Neural crest cell (in vitro differentiated cells): ENCODE measurements at regions not wholly inside any gene's neighbourhood (a gene's known extent, or its start where the extent isn't known, plus 50 kb on each side); places are given as distances from the start of the nearest gene placed in this dataset.

Experiments
- DNase-seq: peaks from one replicate; pipeline ENCODE4 v3.0.0; 2021; ENCODE audit warnings: low read depth, mixed read lengths, low spot score
- H3K27ac Mint-ChIP-seq: one replicate; pipeline ENCODE4 v1.8.0; 2021; ENCODE audit warnings: mild to moderate bottlenecking, mixed read lengths; ENCODE audit not compliant: unreplicated experiment
- H3K27me3 Mint-ChIP-seq: 2 replicates; pipeline ENCODE4 v1.8.0; 2021; ENCODE audit warnings: low read depth, mild to moderate bottlenecking, mixed read lengths
- H3K36me3 Mint-ChIP-seq: 2 replicates; pipeline ENCODE4 v1.8.0; 2021; ENCODE audit warnings: low read depth, mild to moderate bottlenecking, mixed read lengths
- H3K4me1 Mint-ChIP-seq: 2 replicates; pipeline ENCODE4 v1.8.0; 2021; ENCODE audit warnings: mixed read lengths
- H3K4me3 Mint-ChIP-seq: one replicate; pipeline ENCODE4 v1.8.0; 2021; ENCODE audit warnings: mild to moderate bottlenecking, mixed read lengths
- H3K9me3 Mint-ChIP-seq: 2 replicates; pipeline ENCODE4 v1.8.0; 2021; ENCODE audit warnings: mixed read lengths
- TF ChIP-seq, protein P1 (sequence below): fragments of 200-600 bp; sonication (generic); conservative IDR thresholded peaks from 2 replicates; pipeline ENCODE4 v1.5.0; 2021; ENCODE audit warnings: antibody characterized with exemption, mild to moderate bottlenecking

DNA sequence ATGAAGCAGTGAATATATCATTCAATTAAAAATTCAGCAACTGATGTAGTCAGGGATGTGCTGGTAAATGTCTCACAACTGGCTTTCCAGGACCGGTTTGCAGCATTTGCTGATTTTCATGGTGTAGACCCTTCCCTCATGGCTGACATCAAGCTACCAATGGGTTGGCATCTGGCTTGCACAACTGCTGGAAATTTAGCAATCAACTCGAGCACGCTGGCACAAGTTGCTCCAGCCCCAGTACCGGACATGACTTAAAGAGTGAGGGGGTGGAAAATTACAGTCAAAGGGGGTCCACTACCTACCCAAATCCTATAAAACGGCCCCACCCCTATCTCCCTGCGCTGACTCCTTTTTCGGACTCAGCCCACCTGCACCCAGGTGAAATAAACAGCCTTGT is 198.4 kb upstream of the NRP1 start:
- no peaks in the 10 kb centered on the region for H3K4me1 Mint-ChIP-seq
- H3K27me3 Mint-ChIP-seq, result no peaks in the 10 kb centered on the region

DNA sequence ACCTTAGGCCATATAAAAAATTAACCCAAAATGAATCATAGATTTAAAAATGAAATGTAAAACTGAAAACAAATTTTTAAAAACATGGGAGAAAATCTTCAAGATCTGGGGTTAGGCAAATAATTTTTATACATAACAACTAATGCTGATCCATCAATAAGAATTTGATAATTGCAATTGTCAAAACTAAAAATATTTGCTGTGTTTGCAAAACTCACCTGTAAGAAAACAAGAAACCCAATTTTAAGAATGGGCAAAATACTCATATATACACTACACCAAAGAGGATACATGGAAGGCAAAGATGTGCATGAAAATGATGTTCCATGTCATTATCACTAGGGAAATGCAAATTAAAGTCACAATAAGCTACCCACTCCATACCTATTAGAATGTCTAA is 194.8 kb upstream of the NRP1 start:
- H3K27me3 Mint-ChIP-seq, result no peaks in the 10 kb centered on the region

More for the DNA sequence above, 198.4 kb upstream of the NRP1 start:
- Mint-ChIP-seq H3K36me3 (no peaks in the 10 kb centered on the region), H3K4me3 (no peak overlapping the region), H3K9me3 (peaks cover 4% of the 10 kb centered on the region), H3K27ac (no peak overlapping the region)
- DNase-seq, result no peak
- TF ChIP-seq, protein P1, sequence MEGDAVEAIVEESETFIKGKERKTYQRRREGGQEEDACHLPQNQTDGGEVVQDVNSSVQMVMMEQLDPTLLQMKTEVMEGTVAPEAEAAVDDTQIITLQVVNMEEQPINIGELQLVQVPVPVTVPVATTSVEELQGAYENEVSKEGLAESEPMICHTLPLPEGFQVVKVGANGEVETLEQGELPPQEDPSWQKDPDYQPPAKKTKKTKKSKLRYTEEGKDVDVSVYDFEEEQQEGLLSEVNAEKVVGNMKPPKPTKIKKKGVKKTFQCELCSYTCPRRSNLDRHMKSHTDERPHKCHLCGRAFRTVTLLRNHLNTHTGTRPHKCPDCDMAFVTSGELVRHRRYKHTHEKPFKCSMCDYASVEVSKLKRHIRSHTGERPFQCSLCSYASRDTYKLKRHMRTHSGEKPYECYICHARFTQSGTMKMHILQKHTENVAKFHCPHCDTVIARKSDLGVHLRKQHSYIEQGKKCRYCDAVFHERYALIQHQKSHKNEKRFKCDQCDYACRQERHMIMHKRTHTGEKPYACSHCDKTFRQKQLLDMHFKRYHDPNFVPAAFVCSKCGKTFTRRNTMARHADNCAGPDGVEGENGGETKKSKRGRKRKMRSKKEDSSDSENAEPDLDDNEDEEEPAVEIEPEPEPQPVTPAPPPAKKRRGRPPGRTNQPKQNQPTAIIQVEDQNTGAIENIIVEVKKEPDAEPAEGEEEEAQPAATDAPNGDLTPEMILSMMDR, result no peak

DNA sequence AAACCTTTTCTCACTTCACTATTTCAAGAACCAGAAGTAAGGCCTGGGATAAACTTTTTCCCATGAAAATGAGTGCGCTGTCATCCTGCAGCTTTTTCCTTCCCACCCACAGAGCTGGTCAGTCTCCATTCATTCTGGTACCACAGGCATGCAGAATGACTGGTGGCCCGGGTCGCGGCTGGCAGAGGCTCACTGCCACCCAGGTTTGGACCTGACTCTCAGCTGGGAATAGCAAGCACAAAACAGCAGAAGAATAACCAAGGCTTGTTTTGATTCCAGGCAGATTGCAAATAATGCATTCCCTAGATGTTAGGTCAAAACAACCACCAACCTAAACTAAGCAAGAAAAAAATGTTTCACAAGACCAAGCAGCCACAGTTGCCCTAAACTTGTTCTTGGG is 190.5 kb upstream of the NRP1 start:
- Mint-ChIP-seq H3K36me3 (no peaks in the 10 kb centered on the region), H3K9me3 (peaks cover 2% of the 10 kb centered on the region), H3K27ac (no peak overlapping the region), H3K4me3 (no peak overlapping the region), H3K4me1 (no peaks in the 10 kb centered on the region), H3K27me3 (no peaks in the 10 kb centered on the region)
- TF ChIP-seq, protein P1, result no peak
- DNase-seq, result no peak

More for the DNA sequence above, 194.8 kb upstream of the NRP1 start:
- Mint-ChIP-seq H3K27ac (no peak overlapping the region), H3K36me3 (no peaks in the 10 kb centered on the region), H3K9me3 (peaks cover 4% of the 10 kb centered on the region), H3K4me3 (no peak overlapping the region), H3K4me1 (no peaks in the 10 kb centered on the region)
- TF ChIP-seq, protein P1, result no peak
- DNase-seq, result no peak

DNA sequence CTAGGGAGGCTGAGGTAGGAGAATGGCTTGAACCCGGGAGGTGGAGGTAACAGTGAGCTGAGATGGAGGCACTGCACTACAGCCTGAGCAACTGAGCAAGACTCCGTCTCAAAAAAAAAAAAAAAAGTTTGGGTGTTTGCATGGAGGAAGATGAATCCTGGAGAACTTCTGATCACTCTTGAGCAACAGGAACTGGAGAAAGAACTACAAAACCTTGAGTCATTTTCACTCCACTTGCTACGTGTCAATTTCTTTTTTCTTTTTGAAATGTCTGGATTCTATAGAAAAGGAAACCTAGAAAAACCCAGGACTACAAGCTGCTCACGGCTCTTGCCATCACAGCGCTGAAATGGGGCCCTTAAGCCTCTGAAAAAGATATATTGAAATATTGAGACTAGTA is 189.6 kb upstream of the NRP1 start:
- no peaks in the 10 kb centered on the region for H3K27me3 Mint-ChIP-seq

DNA sequence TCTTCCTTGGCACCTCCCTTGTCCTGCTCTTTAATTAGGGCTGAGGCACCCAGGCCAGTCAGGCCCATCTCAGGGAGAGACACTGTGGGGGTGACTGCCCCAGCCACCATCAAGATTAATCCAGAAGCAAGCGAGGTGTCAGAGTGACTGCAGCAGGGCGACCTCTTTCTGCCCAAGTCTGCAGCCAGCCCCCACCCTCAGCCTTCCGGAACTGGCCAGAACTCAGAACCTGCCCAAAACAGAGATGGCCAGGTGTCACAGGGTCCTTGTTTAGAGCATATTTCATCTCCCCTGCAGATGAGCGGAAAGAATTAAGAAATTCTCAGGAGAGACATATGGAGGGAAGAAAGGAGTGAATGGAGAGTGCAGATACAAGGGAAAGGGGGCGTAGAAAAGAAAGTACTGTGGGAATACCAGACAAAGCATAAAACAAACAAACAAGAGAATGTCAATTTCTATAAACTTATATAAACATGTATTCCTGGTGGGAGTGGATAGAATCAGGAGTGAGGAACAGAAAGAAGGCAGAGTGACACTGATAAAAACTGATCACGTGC is 188.8 kb upstream of the NRP1 start:
- Mint-ChIP-seq H3K27me3 (no peaks in the 10 kb centered on the region), H3K27ac (no peak overlapping the region), H3K4me1 (peaks cover 9% of the 10 kb centered on the region), H3K36me3 (no peaks in the 10 kb centered on the region), H3K9me3 (no peaks in the 10 kb centered on the region), H3K4me3 (no peak overlapping the region)
- DNase-seq, result no peak
- TF ChIP-seq, protein P1, result no peak

More for the DNA sequence above, 189.6 kb upstream of the NRP1 start:
- no peaks in the 10 kb centered on the region for H3K36me3 Mint-ChIP-seq
- H3K4me3 Mint-ChIP-seq, result no peak overlapping the region
- H3K27ac Mint-ChIP-seq, result no peak overlapping the region
- TF ChIP-seq, protein P1, result no peak
- H3K4me1 Mint-ChIP-seq, result peaks cover 2% of the 10 kb centered on the region
- no peak for DNase-seq
- no peaks in the 10 kb centered on the region for H3K9me3 Mint-ChIP-seq
